H1 (cell line): ENCODE measurements at regions not wholly inside any gene's neighbourhood (a gene's known extent, or its start where the extent isn't known, plus 50 kb on each side); places are given as distances from the start of the nearest gene placed in this dataset.

ENCODE experiments used
- JUN ChIP-seq: IDR thresholded peaks from 2 replicates; pipeline ENCODE4 v1.6.1; 2011; ENCODE audit warnings: low read depth, mild to moderate bottlenecking, improper control_type of control experiment, low read length

- no peak for TF ChIP-seq JUN
Observed at GRCh38 chr10:29757551-29758297, 123.0 kb upstream of the SVIL start (continued).
